Subcutaneous abdominal adipose tissue (tissue), 5 donors: ENCODE measurements at regions not wholly inside any gene's neighbourhood (a gene's known extent, or its start where the extent isn't known, plus 50 kb on each side); places are given as distances from the start of the nearest gene placed in this dataset.
"Not testable (repeated sequence)": the region's sequence is repeated elsewhere in the genome, so short reads cannot be mapped to it uniquely, and the experiment has no call there.

Experiments used
- H3K27ac ChIP-seq: one replicate; pipeline ENCODE4 v1.7.0; 2013; ENCODE audit warnings: low read depth, mild to moderate bottlenecking, inconsistent platforms, low read length, moderate library complexity
- H3K27me3 ChIP-seq, 5 donors: one replicate each; pipeline ENCODE4 v1.7.0; 2013; ENCODE audit warnings: low read length in 5 of 5, inconsistent platforms in 1 of 5; ENCODE audit not compliant: control insufficient read depth in 5 of 5, insufficient read depth in 4 of 5
- H3K36me3 ChIP-seq, 5 donors: one replicate each; pipeline ENCODE4 v1.7.0; 2013; ENCODE audit warnings: low read length in 5 of 5; ENCODE audit not compliant: control insufficient read depth in 5 of 5, insufficient read depth in 5 of 5
- H3K4me1 ChIP-seq, 5 donors: one replicate each; pipeline ENCODE4 v1.7.0; 2013; ENCODE audit warnings: low read length in 5 of 5, mild to moderate bottlenecking in 3 of 5, moderate library complexity in 1 of 5; ENCODE audit not compliant: control insufficient read depth in 5 of 5, insufficient read depth in 5 of 5
- H3K4me3 ChIP-seq, 5 donors: one replicate each; pipeline ENCODE4 v1.7.0; 2013; ENCODE audit warnings: low read length in 5 of 5, low read depth in 1 of 5
- H3K9ac ChIP-seq, 5 donors: one replicate each; pipeline ENCODE4 v1.7.0; 2013; ENCODE audit warnings: low read length in 5 of 5, mild to moderate bottlenecking in 4 of 5, moderate library complexity in 3 of 5
- H3K9me3 ChIP-seq, 5 donors: one replicate each; pipeline ENCODE4 v1.7.0; 2013; ENCODE audit warnings: low read length in 5 of 5; ENCODE audit not compliant: control insufficient read depth in 5 of 5
- donor health status: healthy.
- donor health status: healthy.
- donor health status: healthy.
- donor health status: healthy.
- donor health status: healthy.

- Histone ChIP-seq H3K27me3 (no peaks in the 10 kb centered on the region), H3K27ac (no peak overlapping the region), H3K36me3 (no peaks in the 10 kb centered on the region), H3K4me1 (no peaks in the 10 kb centered on the region), H3K9ac (no peak overlapping the region), H3K9me3 (peaks cover 0 to 3% (median 0%) of the 10 kb centered on the region in 5 donors), H3K4me3 (no peak overlapping the region)
These were observed 261.7 kb upstream of the GNPDA2 start for GRCh38 chr4:44988011-44988410.

- Histone ChIP-seq H3K36me3 (no peaks in the 10 kb centered on the region), H3K9ac (no peak overlapping the region), H3K9me3 (peaks cover 0 to 3% (median 0%) of the 10 kb centered on the region in 5 donors), H3K27ac (no peak overlapping the region), H3K4me3 (no peak overlapping the region), H3K27me3 (no peaks in the 10 kb centered on the region), H3K4me1 (no peaks in the 10 kb centered on the region)
These were observed 259.6 kb upstream of the GNPDA2 start for GRCh38 chr4:44985938-44986337.

GRCh38 chr4:44985152-44985551 lies 258.8 kb upstream of the GNPDA2 start:
- peaks cover 0 to 2% (median 0%) of the 10 kb centered on the region in 5 donors for H3K9me3 ChIP-seq
- no peaks in the 10 kb centered on the region for H3K4me1 ChIP-seq
- no peak overlapping the region for H3K9ac ChIP-seq
- H3K4me3 ChIP-seq, result no peak overlapping the region
- no peaks in the 10 kb centered on the region for H3K27me3 ChIP-seq
- H3K36me3 ChIP-seq, result no peaks in the 10 kb centered on the region
- no peak overlapping the region for H3K27ac ChIP-seq

DNA sequence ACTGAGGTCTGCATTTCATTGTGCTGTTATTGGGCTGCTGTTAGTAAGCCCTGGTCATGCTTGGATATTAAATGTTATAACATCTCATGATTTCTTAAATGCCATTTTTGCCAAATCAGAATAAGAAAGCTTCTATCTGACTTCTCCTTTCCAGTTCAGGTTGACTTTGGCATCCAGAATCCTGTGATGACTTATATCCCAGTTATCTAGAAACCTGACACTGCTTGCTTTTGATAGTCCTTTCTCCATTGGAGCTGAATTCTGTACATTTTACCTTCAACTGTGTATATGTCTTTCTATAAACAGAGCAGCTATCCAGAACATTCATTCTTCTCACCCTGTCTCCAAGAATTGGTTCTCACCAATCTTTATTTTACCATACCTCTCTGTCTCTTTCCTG lies 257.7 kb upstream of the GNPDA2 start:
- Histone ChIP-seq H3K4me3 (no peak overlapping the region), H3K36me3 (no peaks in the 10 kb centered on the region), H3K4me1 (no peaks in the 10 kb centered on the region), H3K27ac (no peak overlapping the region), H3K27me3 (no peaks in the 10 kb centered on the region), H3K9ac (no peak overlapping the region), H3K9me3 (peaks cover 0 to 2% (median 0%) of the 10 kb centered on the region in 5 donors)

- no peaks in the 10 kb centered on the region for H3K27me3 ChIP-seq
These were observed 256.7 kb upstream of the GNPDA2 start for GRCh38 chr4:44983083-44983482.

DNA sequence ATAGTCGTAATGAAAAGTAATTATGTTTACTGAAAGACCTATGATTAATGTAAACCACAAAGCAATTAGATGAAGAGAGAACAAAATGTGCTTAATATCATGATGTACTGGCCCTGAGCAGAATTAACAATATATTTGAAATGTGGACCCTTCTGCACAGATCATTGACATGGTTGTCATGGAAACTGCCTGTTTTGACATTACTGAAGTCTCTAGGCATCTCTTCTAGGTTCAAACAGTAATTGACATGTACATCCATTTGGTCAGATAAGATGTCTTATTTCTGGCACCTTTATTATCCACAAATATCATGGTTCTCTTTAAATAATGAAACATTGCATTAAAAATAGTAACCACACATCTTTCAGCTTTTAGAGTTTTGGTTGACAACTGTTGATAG lies 251.7 kb upstream of the GNPDA2 start:
- Histone ChIP-seq H3K36me3 (no peaks in the 10 kb centered on the region), H3K27me3 (no peaks in the 10 kb centered on the region), H3K4me1 (no peaks in the 10 kb centered on the region), H3K9ac (no peak overlapping the region), H3K4me3 (no peak overlapping the region), H3K27ac (no peak overlapping the region), H3K9me3 (peaks cover 0 to 2% (median 0%) of the 10 kb centered on the region in 5 donors)

More at GRCh38 chr4:44983083-44983482, 256.7 kb upstream of the GNPDA2 start:
- Histone ChIP-seq H3K9ac (no peak overlapping the region), H3K4me1 (no peaks in the 10 kb centered on the region), H3K9me3 (peaks cover 0 to 2% (median 0%) of the 10 kb centered on the region in 5 donors), H3K27ac (no peak overlapping the region), H3K36me3 (no peaks in the 10 kb centered on the region), H3K4me3 (no peak overlapping the region)

DNA sequence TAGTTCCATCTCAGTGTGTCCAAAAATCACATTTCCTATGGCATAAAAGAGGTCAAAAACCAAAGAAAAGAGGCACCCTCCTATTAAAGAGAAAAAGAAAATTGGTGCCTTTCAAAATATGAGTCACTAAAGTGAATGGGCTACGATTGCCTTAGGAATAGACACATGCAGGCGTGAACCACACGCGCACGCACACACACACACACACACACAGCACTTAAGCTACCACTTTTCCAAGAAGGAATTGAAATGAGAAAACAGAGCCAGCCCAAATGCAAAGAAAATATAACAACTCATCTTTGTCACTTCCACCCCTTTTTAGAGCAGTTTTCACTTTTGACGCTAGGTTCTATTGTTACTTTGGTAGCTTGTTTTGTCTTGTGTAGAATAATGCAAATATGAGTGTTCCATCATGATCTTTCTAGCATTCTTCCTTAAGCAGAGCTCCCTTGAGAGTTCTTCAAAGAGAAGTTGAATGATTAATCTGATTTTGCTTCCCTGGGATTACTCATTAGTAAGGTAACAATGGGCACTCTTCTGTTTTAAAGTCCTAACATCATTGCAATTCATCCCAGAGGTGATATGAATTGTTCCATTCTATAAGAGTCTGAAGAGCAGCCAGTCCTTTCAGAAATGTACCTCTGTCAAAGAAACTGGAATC lies 239.2 kb upstream of the GNPDA2 start:
- no peak overlapping the region for H3K4me3 ChIP-seq
- H3K36me3 ChIP-seq, result no peaks in the 10 kb centered on the region
- H3K4me1 ChIP-seq, result no peaks in the 10 kb centered on the region
- H3K27ac ChIP-seq, result no peak overlapping the region
- no peak overlapping the region for H3K9ac ChIP-seq
- no peaks in the 10 kb centered on the region for H3K27me3 ChIP-seq
- H3K9me3 ChIP-seq, result peaks cover 0 to 20% (median 13%) of the 10 kb centered on the region in 5 donors

DNA sequence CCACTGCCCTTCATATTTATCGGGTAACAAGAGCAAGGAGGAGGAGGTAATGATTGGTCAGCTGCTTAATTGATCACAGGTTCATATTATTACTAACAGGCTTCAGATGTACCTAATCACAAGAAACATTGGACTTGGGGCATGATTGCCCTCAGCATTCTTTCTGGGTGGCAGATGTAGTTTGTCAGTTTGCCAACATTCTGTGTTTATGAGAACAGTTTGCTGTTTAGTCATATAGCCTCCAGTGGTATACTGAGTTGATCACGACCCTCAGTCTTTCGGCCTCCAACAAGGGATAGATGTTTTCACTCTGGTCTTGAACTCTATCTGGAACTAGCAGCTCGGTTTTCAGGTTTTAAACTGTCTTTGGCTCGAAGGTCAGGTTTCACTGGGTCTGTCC lies 237.7 kb upstream of the GNPDA2 start:
- H3K9me3 ChIP-seq, result peaks cover 0 to 22% (median 13%) of the 10 kb centered on the region in 5 donors
- not testable (repeated sequence) for H3K4me1 ChIP-seq, H3K36me3 ChIP-seq, H3K9ac ChIP-seq, H3K27me3 ChIP-seq, H3K4me3 ChIP-seq, H3K27ac ChIP-seq

- H3K27ac ChIP-seq, result no peak overlapping the region
- peaks cover 0 to 25% (median 13%) of the 10 kb centered on the region in 5 donors for H3K9me3 ChIP-seq
These were observed 234.8 kb upstream of the GNPDA2 start for GRCh38 chr4:44961001-44961755.

DNA sequence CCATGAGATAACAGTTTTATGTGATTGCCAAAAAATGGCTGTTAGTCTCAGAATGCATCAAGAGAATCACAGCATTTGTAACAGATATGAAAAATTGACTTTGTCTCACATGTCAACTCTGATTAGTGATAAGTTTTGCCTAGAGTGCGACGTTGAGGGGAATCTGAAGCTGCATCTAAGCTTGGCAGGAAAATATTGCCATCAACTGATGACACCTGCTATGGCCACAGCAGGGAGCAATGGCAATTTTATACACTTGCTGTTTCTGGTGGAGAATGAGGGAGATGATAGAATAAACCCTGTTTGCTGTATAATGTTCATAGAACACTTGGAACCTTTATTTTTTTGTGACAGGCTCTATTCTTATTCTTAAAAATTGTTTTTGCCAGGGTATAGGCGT lies 205.4 kb upstream of the GNPDA2 start:
- Histone ChIP-seq H3K27ac (no peak overlapping the region), H3K36me3 (no peaks in the 10 kb centered on the region), H3K27me3 (no peaks in the 10 kb centered on the region), H3K9me3 (no peaks in the 10 kb centered on the region), H3K4me1 (no peaks in the 10 kb centered on the region), H3K9ac (no peak overlapping the region), H3K4me3 (no peak overlapping the region)

More at GRCh38 chr4:44961001-44961755, 234.8 kb upstream of the GNPDA2 start:
- Histone ChIP-seq H3K27me3 (no peaks in the 10 kb centered on the region), H3K36me3 (no peaks in the 10 kb centered on the region), H3K4me1 (no peaks in the 10 kb centered on the region), H3K4me3 (no peak overlapping the region), H3K9ac (no peak overlapping the region)
